Fibroblast of the aortic adventitia (primary cell): ENCODE measurements at regions not wholly inside any gene's neighbourhood (a gene's known extent, or its start where the extent isn't known, plus 50 kb on each side); places are given as distances from the start of the nearest gene placed in this dataset.
"Not testable (repeated sequence)": the region's sequence is repeated elsewhere in the genome, so short reads cannot be mapped to it uniquely, and the experiment has no call there.

Experiments used
- DNase-seq: peaks from one replicate; pipeline ENCODE4 v3.0.0-alpha.2; 2010; ENCODE audit warnings: low read depth
- H3K4me3 ChIP-seq: 2 replicates; pipeline ENCODE4 v1.5.1; 2011; ENCODE audit warnings: low read depth, mild to moderate bottlenecking, control low read depth, low read length, moderate library complexity
- TF ChIP-seq, protein P1 (sequence below): IDR thresholded peaks from 2 replicates; pipeline ENCODE4 v1.5.1; 2011; ENCODE audit warnings: mild to moderate bottlenecking, low read length, control low read depth, inconsistent platforms; ENCODE audit not compliant: insufficient read depth

DNA sequence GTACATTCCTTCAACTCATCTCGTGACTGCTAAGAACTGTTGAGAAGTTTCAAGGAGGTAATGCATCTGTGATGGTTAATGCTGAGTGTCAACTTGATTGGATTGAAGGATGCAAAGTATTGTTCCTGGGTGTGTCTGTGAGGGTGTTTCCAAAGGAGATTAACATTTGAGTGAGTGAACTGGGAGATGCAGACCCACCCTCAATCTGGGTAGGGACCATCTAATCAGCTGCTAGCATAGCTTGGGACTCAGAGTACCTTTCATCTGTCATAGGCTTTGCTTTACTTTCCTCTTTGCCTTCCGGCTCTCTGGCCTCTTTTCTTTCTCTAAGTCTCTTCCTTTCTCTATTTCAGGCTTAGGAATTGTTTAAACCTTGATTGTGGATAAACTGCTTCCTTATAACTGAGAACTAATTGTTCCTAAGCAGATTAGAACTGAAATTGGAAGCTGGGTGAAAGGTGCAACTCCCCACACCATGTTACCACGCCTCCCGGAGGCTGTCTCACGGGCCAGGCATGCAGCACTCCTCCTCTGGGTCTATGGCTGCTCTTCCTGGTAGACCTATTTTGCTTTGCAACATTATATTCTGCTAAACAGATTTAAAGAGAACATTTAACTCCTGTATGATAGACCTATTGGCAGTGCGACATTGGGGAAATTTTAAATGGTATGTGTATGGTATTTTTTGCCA lies 298.2 kb downstream of the CCSER2 start:
- H3K4me3 ChIP-seq: no peak overlapping the region
- DNase-seq: no peak
- TF ChIP-seq, protein P1, sequence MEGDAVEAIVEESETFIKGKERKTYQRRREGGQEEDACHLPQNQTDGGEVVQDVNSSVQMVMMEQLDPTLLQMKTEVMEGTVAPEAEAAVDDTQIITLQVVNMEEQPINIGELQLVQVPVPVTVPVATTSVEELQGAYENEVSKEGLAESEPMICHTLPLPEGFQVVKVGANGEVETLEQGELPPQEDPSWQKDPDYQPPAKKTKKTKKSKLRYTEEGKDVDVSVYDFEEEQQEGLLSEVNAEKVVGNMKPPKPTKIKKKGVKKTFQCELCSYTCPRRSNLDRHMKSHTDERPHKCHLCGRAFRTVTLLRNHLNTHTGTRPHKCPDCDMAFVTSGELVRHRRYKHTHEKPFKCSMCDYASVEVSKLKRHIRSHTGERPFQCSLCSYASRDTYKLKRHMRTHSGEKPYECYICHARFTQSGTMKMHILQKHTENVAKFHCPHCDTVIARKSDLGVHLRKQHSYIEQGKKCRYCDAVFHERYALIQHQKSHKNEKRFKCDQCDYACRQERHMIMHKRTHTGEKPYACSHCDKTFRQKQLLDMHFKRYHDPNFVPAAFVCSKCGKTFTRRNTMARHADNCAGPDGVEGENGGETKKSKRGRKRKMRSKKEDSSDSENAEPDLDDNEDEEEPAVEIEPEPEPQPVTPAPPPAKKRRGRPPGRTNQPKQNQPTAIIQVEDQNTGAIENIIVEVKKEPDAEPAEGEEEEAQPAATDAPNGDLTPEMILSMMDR: no peak

DNA sequence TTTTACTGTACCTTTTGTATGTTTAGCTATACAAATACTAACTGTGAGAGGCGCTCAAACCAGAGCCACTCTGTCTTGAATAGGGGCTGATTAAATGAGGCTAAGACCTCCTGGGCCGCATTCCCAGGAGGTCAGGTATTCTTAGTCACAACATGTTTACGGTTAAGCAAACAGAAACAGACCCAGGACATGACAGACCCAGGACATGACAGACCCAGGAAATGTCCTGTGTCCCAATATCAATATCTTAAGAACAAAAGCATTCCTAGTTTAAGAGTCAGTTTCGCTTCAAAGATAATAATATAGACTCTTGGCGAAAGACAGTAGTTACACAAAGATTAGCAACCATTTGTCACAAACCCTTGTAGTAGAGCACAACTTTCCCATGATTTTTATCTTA lies 304.5 kb downstream of the CCSER2 start:
- TF ChIP-seq, protein P1: no peak
- no peak overlapping the region for H3K4me3 ChIP-seq
- no peak for DNase-seq

DNA sequence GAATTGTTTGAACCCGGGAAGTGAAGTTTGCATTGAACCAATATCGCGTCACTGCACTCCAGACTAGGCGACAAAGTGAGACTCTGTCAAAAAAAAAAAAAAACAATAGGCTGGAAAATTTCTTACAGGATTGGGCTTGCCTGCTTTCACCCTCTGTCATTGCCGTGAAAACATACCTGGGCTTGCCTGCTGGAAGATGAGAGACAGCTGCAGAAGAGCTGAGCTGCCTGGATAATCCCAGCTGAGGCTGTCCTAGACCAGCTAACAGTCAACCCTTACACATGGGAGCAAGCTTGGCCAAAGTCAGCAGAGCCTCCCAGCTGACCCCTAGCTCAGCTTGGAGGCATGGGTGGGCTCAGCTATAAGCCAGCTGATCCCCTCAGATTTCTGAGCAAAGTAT lies 306.2 kb downstream of the CCSER2 start:
- H3K4me3 ChIP-seq: no peak overlapping the region
- no peak for DNase-seq
- TF ChIP-seq, protein P1: no peak

DNA sequence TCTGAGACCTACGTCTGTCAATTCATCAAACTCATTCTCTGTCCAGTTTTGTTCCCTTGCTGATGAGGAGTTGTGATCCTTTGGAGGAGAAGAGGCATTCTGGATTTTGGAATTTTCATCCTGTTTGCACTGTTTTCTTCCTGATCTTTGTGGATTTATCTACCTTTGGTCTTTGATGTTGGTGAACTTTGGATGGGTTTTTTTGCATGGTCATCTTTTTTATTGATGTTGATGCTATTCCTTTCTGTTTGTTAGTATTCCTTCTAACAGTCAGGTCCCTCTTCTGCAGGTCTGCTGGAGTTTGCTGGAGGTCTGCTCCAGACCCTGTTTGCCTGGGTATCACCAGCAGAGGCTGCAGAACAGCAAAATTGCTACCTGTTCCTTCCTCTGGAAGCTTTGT lies 322.2 kb downstream of the CCSER2 start:
- not testable (repeated sequence) for H3K4me3 ChIP-seq, DNase-seq

DNA sequence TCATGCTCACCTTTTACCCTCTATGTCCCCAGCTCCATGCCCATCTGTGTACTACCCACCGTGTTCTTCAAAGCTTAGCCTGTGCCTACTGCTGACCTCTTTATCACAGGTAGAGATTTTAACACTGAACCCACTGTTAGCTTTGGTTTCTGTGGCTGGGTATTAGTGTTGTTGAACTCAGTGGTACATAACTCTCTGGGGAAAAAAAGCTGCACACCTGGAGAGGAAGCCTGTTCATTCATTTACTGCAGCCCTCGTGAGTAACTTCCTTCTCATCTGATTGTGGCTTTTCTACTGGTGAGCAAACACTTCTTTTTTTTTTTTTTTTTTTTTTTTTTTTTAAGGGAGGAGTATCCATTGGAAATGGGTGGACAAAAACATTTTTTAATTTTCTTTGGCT lies 326.3 kb downstream of the CCSER2 start:
- H3K4me3 ChIP-seq: no peak overlapping the region
- TF ChIP-seq, protein P1: no peak
- no peak for DNase-seq

DNA sequence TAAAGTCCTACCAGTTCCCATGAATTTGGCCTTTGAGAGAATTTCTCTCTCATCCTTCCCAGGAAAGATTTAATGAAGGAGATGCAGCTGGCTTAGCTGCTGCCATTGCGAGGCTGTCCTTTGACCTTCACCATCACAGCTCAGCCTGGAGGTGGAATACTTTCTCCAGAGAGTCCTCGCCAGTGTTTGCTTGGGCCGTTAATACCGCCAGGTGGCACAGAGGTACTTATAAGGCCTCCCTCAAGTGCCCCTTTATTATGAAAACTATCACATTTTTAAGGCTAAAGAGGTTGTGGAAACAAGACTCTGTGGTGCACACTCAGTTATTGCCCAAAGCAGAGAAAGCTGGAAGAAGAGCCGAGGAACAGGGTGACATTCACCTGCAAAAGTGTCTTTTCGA lies 330.6 kb downstream of the CCSER2 start:
- TF ChIP-seq, protein P1: no peak
- DNase-seq: no peak
- H3K4me3 ChIP-seq: no peak overlapping the region

DNA sequence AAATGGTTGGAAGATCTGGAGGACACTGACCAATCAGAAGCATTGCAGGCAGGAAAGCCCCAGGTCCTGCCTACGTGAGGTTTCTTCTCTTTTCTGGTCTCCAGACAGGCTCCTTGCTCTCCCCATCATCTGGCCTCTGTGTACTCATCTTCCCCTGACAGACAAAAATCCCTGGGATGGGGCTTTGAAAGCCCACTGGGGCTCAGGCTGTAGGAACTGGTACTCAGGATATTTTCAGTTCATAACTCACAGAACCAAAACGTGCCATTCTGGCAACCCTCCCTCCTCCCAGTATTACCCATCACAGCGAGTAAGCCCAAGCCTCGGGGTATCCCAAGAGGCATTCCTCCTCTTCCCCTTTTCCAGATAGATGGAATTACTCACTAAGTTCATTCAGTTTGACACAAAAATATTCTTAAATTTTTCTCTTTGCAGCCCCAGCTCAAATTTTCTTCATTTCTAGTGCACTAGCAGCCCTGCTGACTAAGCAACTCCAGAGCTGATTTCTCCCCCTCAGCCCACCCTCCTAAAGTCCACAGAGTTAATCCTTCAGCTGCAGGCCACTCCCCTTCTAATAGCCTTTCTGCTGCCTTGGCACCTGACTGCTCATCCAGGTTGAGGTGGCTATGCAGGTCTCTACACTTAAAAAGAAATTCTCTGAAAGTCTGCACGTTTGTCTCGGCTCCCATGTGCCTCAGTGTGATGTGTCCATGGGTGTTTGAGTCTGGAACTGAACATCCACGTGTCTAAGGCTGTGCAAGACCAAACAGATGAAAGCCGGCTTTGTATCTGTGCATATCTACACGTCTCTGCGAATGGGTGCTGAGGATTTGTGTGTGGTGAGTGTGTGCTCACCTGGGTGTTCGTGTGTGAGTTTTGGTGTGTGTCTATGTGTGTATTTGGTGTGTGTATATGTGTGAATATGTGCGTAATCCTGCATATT lies 331.4 kb downstream of the CCSER2 start:
- no peak overlapping the region for H3K4me3 ChIP-seq
- TF ChIP-seq, protein P1: no peak
- no peak for DNase-seq
